PFSK-1 (cell line): ENCODE measurements at regions not wholly inside any gene's neighbourhood (a gene's known extent, or its start where the extent isn't known, plus 50 kb on each side); places are given as distances from the start of the nearest gene placed in this dataset.

Experiments
- FOXP2 ChIP-seq: optimal IDR thresholded peaks from 2 replicates; pipeline ENCODE3; 2011; ENCODE audit warnings: borderline replicate concordance, control low read depth, inconsistent platforms; ENCODE audit not compliant: insufficient read depth; ENCODE audit errors: extremely low read length, extremely low read depth
- POLR2AphosphoS5 ChIP-seq: IDR thresholded peaks from 2 replicates; pipeline ENCODE4 v1.6.1; 2012; ENCODE audit warnings: low read depth, mild to moderate bottlenecking, control low read depth, low read length, moderate library complexity
- REST ChIP-seq, 2 experiments: IDR thresholded peaks; 2 replicates each; pipeline versions ENCODE4 v1.6.1 to v1.8.0; 2011 to 2012; ENCODE audit warnings: low read depth in 2 of 2, low read length in 2 of 2, control low read depth in 1 of 2, inconsistent platforms in 1 of 2, mild to moderate bottlenecking in 1 of 2, moderate library complexity in 1 of 2; ENCODE audit not compliant: insufficient read depth in 1 of 2
- SIN3A ChIP-seq: IDR thresholded peaks from 2 replicates; pipeline ENCODE4 v1.6.1; 2012; ENCODE audit warnings: mild to moderate bottlenecking, low read length, moderate library complexity, borderline replicate concordance; ENCODE audit not compliant: insufficient read depth
- TAF1 ChIP-seq: IDR thresholded peaks from 2 replicates; pipeline ENCODE4 v1.6.1; 2012; ENCODE audit warnings: low read length, control low read depth, borderline replicate concordance; ENCODE audit not compliant: insufficient read depth

- TF ChIP-seq SIN3A: no peak
- TF ChIP-seq REST (IDR thresholded peaks at IDR 0.05; ENCODE audit: insufficient read depth in 1 of 2, low read depth in 2 of 2, low read length in 2 of 2): no peak
- no peak for TF ChIP-seq TAF1
- no peak for TF ChIP-seq FOXP2
- no peak for TF ChIP-seq POLR2AphosphoS5
Measured at GRCh38 chr12:113659015-113659414, 187.3 kb upstream of the LHX5 start.

GRCh38 chr12:113658006-113658655 lies 186.5 kb upstream of the LHX5 start:
- TF ChIP-seq TAF1 (no peak), SIN3A (no peak), FOXP2 (no peak)

GRCh38 chr12:113655919-113656318 lies 184.2 kb upstream of the LHX5 start:
- TF ChIP-seq SIN3A (no peak), TAF1 (no peak), FOXP2 (no peak), REST (IDR thresholded peaks at IDR 0.05; ENCODE audit: insufficient read depth in 1 of 2, low read depth in 2 of 2, low read length in 2 of 2) (no peak), POLR2AphosphoS5 (no peak)

- no peak for TF ChIP-seq TAF1
- TF ChIP-seq FOXP2: no peak
- TF ChIP-seq REST (IDR thresholded peaks at IDR 0.05; ENCODE audit: insufficient read depth in 1 of 2, low read depth in 2 of 2, low read length in 2 of 2): no peak
- TF ChIP-seq POLR2AphosphoS5: no peak
- no peak for TF ChIP-seq SIN3A
Measured at GRCh38 chr12:113655479-113655878, 183.8 kb upstream of the LHX5 start.

GRCh38 chr12:113651662-113652061 lies 180.0 kb upstream of the LHX5 start:
- no peak for TF ChIP-seq FOXP2
- no peak for TF ChIP-seq REST (IDR thresholded peaks at IDR 0.05; ENCODE audit: insufficient read depth in 1 of 2, low read depth in 2 of 2, low read length in 2 of 2)
- TF ChIP-seq SIN3A: no peak
- no peak for TF ChIP-seq TAF1
- TF ChIP-seq POLR2AphosphoS5: no peak
